Keratinocyte (primary cell): ENCODE measurements at regions not wholly inside any gene's neighbourhood (a gene's known extent, or its start where the extent isn't known, plus 50 kb on each side); places are given as distances from the start of the nearest gene placed in this dataset.

Experiments
- CTCF ChIP-seq, 3 experiments: IDR thresholded peaks in 1 of 3; conservative IDR thresholded peaks in 1 of 3; optimal IDR thresholded peaks in 1 of 3; 2 replicates in 2 of 3; 3 replicates in 1 of 3; pipeline versions ENCODE3 to v1.5.1; 2011; ENCODE audit warnings: low read length in 3 of 3, mild to moderate bottlenecking in 3 of 3, moderate library complexity in 2 of 3, control low read depth in 1 of 3, inconsistent platforms in 1 of 3; ENCODE audit not compliant: insufficient read depth in 2 of 3; ENCODE audit errors: extremely low read depth in 1 of 3
- EZH2 ChIP-seq: IDR thresholded peaks from one replicate; pipeline ENCODE4 v1.6.1; 2012; ENCODE audit warnings: inconsistent platforms, mild to moderate bottlenecking, low read length, moderate library complexity

GRCh38 chr19:41511628-41512027, 64.3 kb upstream of the CEACAM21 start:
- TF ChIP-seq CTCF (optimal IDR thresholded peaks at IDR 0.05 in 1 of 3, IDR thresholded peaks at IDR 0.05 in 1 of 3, conservative IDR thresholded peaks at IDR 0.05 in 1 of 3; ENCODE audit: extremely low read depth in 1 of 3, insufficient read depth in 2 of 3, low read length in 3 of 3), result no peak
- no peak for TF ChIP-seq EZH2
